ENCODE measurements at regions not wholly inside any gene's neighbourhood (a gene's known extent, or its start where the extent isn't known, plus 50 kb on each side); places are given as distances from the start of the nearest gene placed in this dataset.

- Histone ChIP-seq H3K9me3 (replicated peaks) (no peaks in the 10 kb centered on the region), H3K4me3 (no peak overlapping the region), H3K4me1 (no peaks in the 10 kb centered on the region), H3K27me3 (ENCODE audit: low read depth) (peaks cover 12% of the 10 kb centered on the region), H3K27ac (replicated peaks) (no peak overlapping the region), H3K36me3 (no peaks in the 10 kb centered on the region)
- no peak for DNase-seq
- intact Hi-C loops (cut with micrococcal nuclease), result no loop called here
- no peak for TF ChIP-seq CTCF (IDR thresholded peaks at IDR 0.05; ENCODE audit: borderline replicate concordance)
These were observed 130.6 kb upstream of the MTNR1B start for GRCh38 chr11:92838759-92839310.

GRCh38 chr11:92839450-92839849, 130.0 kb upstream of the MTNR1B start:
- Histone ChIP-seq H3K4me3 (no peak overlapping the region), H3K27ac (replicated peaks) (no peak overlapping the region), H3K4me1 (no peaks in the 10 kb centered on the region), H3K27me3 (ENCODE audit: low read depth) (peaks cover 6% of the 10 kb centered on the region), H3K9me3 (replicated peaks) (no peaks in the 10 kb centered on the region), H3K36me3 (no peaks in the 10 kb centered on the region)
- no peak for TF ChIP-seq CTCF (IDR thresholded peaks at IDR 0.05; ENCODE audit: borderline replicate concordance)
- DNase-seq, result no peak
- intact Hi-C loops (cut with micrococcal nuclease), result no loop called here

GRCh38 chr11:92841719-92842118, 127.7 kb upstream of the MTNR1B start:
- intact Hi-C loops (cut with micrococcal nuclease), result no loop called here
- DNase-seq, result no peak
- H3K27ac ChIP-seq (replicated peaks), result no peak overlapping the region
- no peaks in the 10 kb centered on the region for H3K4me1 ChIP-seq
- no peaks in the 10 kb centered on the region for H3K36me3 ChIP-seq
- no peaks in the 10 kb centered on the region for H3K27me3 ChIP-seq (ENCODE audit: low read depth)
- no peak overlapping the region for H3K4me3 ChIP-seq
- no peak for TF ChIP-seq CTCF (IDR thresholded peaks at IDR 0.05; ENCODE audit: borderline replicate concordance)
- H3K9me3 ChIP-seq (replicated peaks), result no peaks in the 10 kb centered on the region

- Histone ChIP-seq H3K36me3 (no peaks in the 10 kb centered on the region), H3K4me3 (no peak overlapping the region), H3K4me1 (no peaks in the 10 kb centered on the region), H3K27ac (replicated peaks) (no peak overlapping the region), H3K9me3 (replicated peaks) (no peaks in the 10 kb centered on the region), H3K27me3 (ENCODE audit: low read depth) (peaks cover 3% of the 10 kb centered on the region)
- intact Hi-C loops (cut with micrococcal nuclease), result no loop called here
- TF ChIP-seq CTCF (IDR thresholded peaks at IDR 0.05; ENCODE audit: borderline replicate concordance), result no peak
- DNase-seq, result no peak
These were observed 126.0 kb upstream of the MTNR1B start for GRCh38 chr11:92843455-92843854.

GRCh38 chr11:92844197-92844596, 125.3 kb upstream of the MTNR1B start:
- no peak overlapping the region for H3K27ac ChIP-seq (replicated peaks)
- H3K4me3 ChIP-seq, result no peak overlapping the region
- H3K9me3 ChIP-seq (replicated peaks), result no peaks in the 10 kb centered on the region
- intact Hi-C loops (cut with micrococcal nuclease), result no loop called here
- H3K27me3 ChIP-seq (ENCODE audit: low read depth), result peaks cover 5% of the 10 kb centered on the region
- no peaks in the 10 kb centered on the region for H3K4me1 ChIP-seq
- no peak for DNase-seq
- no peak for TF ChIP-seq CTCF (IDR thresholded peaks at IDR 0.05; ENCODE audit: borderline replicate concordance)
- H3K36me3 ChIP-seq, result no peaks in the 10 kb centered on the region

Data from left ventricle myocardium inferior (tissue), 1 donor.